ENCODE measurements at regions not wholly inside any gene's neighbourhood (a gene's known extent, or its start where the extent isn't known, plus 50 kb on each side); places are given as distances from the start of the nearest gene placed in this dataset.

DNA sequence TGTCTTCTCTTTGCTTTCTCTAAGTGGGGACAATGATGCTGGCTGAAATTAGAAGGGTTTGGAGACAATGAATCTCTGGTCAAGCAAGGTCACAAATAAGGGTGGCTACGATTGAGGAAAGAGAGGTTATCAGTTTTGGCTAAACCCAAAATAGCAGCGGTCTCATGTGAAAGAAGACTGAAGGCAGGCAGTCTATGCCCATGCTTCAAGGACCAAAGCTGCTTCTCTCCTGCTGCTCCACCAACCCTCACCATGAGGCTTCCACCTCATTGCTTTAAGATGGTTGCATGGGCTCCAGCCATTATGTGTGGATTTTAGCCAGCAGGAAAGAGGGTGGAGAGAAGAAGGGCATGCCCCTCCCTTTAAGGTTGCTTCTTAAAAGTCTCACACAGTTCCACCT, 114.1 kb upstream of the TRIM2 start:
- H3K9me3 ChIP-seq (ENCODE audit: control insufficient read depth, insufficient read depth, low read depth, low read length), result no peaks in the 10 kb centered on the region
- BruUV-seq (replicated peaks), result no TSS peak
- CTCF ChIA-PET, result no interaction called here
- H3K36me3 ChIP-seq (ENCODE audit: control insufficient read depth, insufficient read depth, low read length), result no peaks in the 10 kb centered on the region
- H3K4me3 ChIP-seq (ENCODE audit: low read depth in 2 of 2, low read length in 2 of 2), result no peak overlapping the region
- no peak overlapping the region for H3K27ac ChIP-seq (ENCODE audit: low read length)
- no peaks in the 10 kb centered on the region for H3K27me3 ChIP-seq (ENCODE audit: control insufficient read depth, insufficient read depth, low read length)
- in situ Hi-C loops (cut with HindIII; ENCODE audit: low pct_unique_long_range_greater_than_20kb, low sequenced_read_pairs) (no loop called here), intact Hi-C loops (cut with micrococcal nuclease; ENCODE audit: unreplicated experiment) (no loop called here)
- no peak for ATAC-seq
- POLR2A ChIA-PET, result no interaction called here
- TF ChIP-seq SIN3A (IDR thresholded peaks at IDR 0.05; ENCODE audit: borderline replicate concordance, insufficient read depth, low read depth, low read length), result no peak
- TF ChIP-seq, protein P1, sequence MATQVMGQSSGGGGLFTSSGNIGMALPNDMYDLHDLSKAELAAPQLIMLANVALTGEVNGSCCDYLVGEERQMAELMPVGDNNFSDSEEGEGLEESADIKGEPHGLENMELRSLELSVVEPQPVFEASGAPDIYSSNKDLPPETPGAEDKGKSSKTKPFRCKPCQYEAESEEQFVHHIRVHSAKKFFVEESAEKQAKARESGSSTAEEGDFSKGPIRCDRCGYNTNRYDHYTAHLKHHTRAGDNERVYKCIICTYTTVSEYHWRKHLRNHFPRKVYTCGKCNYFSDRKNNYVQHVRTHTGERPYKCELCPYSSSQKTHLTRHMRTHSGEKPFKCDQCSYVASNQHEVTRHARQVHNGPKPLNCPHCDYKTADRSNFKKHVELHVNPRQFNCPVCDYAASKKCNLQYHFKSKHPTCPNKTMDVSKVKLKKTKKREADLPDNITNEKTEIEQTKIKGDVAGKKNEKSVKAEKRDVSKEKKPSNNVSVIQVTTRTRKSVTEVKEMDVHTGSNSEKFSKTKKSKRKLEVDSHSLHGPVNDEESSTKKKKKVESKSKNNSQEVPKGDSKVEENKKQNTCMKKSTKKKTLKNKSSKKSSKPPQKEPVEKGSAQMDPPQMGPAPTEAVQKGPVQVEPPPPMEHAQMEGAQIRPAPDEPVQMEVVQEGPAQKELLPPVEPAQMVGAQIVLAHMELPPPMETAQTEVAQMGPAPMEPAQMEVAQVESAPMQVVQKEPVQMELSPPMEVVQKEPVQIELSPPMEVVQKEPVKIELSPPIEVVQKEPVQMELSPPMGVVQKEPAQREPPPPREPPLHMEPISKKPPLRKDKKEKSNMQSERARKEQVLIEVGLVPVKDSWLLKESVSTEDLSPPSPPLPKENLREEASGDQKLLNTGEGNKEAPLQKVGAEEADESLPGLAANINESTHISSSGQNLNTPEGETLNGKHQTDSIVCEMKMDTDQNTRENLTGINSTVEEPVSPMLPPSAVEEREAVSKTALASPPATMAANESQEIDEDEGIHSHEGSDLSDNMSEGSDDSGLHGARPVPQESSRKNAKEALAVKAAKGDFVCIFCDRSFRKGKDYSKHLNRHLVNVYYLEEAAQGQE (IDR thresholded peaks at IDR 0.05; ENCODE audit: insufficient read depth in 1 of 2, low read depth in 2 of 2, low read length in 1 of 2), result no peak
- no peak for TF ChIP-seq TCF7L2 (IDR thresholded peaks at IDR 0.05; ENCODE audit: low read depth, low read length)
- TF ChIP-seq POLR2AphosphoS5 (IDR thresholded peaks at IDR 0.05; ENCODE audit: low read depth, low read length), result no peak
- TF ChIP-seq, protein P2, sequence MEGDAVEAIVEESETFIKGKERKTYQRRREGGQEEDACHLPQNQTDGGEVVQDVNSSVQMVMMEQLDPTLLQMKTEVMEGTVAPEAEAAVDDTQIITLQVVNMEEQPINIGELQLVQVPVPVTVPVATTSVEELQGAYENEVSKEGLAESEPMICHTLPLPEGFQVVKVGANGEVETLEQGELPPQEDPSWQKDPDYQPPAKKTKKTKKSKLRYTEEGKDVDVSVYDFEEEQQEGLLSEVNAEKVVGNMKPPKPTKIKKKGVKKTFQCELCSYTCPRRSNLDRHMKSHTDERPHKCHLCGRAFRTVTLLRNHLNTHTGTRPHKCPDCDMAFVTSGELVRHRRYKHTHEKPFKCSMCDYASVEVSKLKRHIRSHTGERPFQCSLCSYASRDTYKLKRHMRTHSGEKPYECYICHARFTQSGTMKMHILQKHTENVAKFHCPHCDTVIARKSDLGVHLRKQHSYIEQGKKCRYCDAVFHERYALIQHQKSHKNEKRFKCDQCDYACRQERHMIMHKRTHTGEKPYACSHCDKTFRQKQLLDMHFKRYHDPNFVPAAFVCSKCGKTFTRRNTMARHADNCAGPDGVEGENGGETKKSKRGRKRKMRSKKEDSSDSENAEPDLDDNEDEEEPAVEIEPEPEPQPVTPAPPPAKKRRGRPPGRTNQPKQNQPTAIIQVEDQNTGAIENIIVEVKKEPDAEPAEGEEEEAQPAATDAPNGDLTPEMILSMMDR (IDR thresholded peaks at IDR 0.05), result no peak
- H3K4me1 ChIP-seq (ENCODE audit: control insufficient read depth, insufficient read depth, low read length), result no peaks in the 10 kb centered on the region
- DNase-seq (ENCODE audit: low read depth, low spot score), result no peak

DNA sequence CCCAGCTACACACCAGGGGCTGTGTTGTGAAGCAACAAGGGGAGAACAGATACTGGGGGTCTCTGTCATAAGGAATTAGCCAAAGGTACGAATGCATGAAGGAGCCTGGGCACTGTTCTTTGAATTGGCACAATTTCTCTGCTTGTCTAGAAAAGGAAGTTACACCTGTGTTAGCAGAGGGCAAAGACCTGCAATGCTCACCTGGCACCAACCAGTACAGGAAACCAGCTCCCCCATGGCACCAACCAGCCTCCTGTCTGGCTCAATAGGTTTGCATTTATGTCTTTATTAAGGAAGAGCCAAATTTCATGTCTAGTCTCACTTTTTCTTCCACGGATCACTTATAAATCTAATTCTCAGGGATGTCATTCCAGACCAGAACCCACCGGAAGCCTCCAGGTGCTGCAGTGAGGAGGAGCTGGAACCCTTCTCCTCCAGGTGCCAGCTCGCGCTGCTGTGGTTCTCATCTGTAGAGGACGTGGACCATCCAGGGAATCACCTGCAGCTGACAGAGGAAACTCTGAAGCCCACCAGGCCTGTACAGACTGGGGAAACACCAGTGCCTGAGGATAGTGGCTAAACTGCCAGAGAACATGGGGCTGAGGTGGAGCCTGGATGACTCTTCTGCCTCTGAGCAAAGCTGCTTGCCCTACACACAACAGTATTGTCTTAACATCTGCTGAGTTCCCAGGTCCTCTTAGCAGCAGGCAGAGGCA, 113.4 kb upstream of the TRIM2 start:
- Histone ChIP-seq H3K27me3 (ENCODE audit: control insufficient read depth, insufficient read depth, low read length) (no peaks in the 10 kb centered on the region), H3K4me1 (ENCODE audit: control insufficient read depth, insufficient read depth, low read length) (no peaks in the 10 kb centered on the region), H3K27ac (ENCODE audit: low read length) (no peak overlapping the region), H3K4me3 (ENCODE audit: low read depth in 2 of 2, low read length in 2 of 2) (no peak overlapping the region), H3K36me3 (ENCODE audit: control insufficient read depth, insufficient read depth, low read length) (no peaks in the 10 kb centered on the region), H3K9me3 (ENCODE audit: control insufficient read depth, insufficient read depth, low read depth, low read length) (no peaks in the 10 kb centered on the region)
- CTCF ChIA-PET, result no interaction called here
- ATAC-seq (no peak), DNase-seq (ENCODE audit: low read depth, low spot score) (no peak)
- in situ Hi-C loops (cut with HindIII; ENCODE audit: low pct_unique_long_range_greater_than_20kb, low sequenced_read_pairs), result no loop called here
- no TSS peak for BruUV-seq (replicated peaks)
- intact Hi-C loops (cut with micrococcal nuclease; ENCODE audit: unreplicated experiment), result no loop called here
- POLR2A ChIA-PET, result no interaction called here
- TF ChIP-seq SIN3A (IDR thresholded peaks at IDR 0.05; ENCODE audit: borderline replicate concordance, insufficient read depth, low read depth, low read length), result no peak
- TF ChIP-seq TCF7L2 (IDR thresholded peaks at IDR 0.05; ENCODE audit: low read depth, low read length), result no peak
- TF ChIP-seq, protein P2 (IDR thresholded peaks at IDR 0.05), result no peak
- TF ChIP-seq, protein P1 (IDR thresholded peaks at IDR 0.05; ENCODE audit: insufficient read depth in 1 of 2, low read depth in 2 of 2, low read length in 1 of 2), result no peak
- TF ChIP-seq POLR2AphosphoS5 (IDR thresholded peaks at IDR 0.05; ENCODE audit: low read depth, low read length), result no peak

All from Panc1 (cell line).